LNCaP clone FGC (cell line): ENCODE measurements at regions not wholly inside any gene's neighbourhood (a gene's known extent, or its start where the extent isn't known, plus 50 kb on each side); places are given as distances from the start of the nearest gene placed in this dataset.

ENCODE experiments used
- DNase-seq: peaks from one replicate; pipeline ENCODE4 v3.0.0-alpha.2; 2011; ENCODE audit warnings: low read depth
- H3K4me3 ChIP-seq: 2 replicates; pipeline ENCODE4 v1.5.1; 2011; ENCODE audit warnings: mild to moderate bottlenecking, low read depth, low read length, control low read depth
- TF ChIP-seq, protein P1 (sequence below): IDR thresholded peaks from 2 replicates; pipeline ENCODE4 v1.5.1; 2012; ENCODE audit warnings: mild to moderate bottlenecking; ENCODE audit not compliant: control insufficient read depth, insufficient read depth; ENCODE audit errors: extremely low read depth

DNA sequence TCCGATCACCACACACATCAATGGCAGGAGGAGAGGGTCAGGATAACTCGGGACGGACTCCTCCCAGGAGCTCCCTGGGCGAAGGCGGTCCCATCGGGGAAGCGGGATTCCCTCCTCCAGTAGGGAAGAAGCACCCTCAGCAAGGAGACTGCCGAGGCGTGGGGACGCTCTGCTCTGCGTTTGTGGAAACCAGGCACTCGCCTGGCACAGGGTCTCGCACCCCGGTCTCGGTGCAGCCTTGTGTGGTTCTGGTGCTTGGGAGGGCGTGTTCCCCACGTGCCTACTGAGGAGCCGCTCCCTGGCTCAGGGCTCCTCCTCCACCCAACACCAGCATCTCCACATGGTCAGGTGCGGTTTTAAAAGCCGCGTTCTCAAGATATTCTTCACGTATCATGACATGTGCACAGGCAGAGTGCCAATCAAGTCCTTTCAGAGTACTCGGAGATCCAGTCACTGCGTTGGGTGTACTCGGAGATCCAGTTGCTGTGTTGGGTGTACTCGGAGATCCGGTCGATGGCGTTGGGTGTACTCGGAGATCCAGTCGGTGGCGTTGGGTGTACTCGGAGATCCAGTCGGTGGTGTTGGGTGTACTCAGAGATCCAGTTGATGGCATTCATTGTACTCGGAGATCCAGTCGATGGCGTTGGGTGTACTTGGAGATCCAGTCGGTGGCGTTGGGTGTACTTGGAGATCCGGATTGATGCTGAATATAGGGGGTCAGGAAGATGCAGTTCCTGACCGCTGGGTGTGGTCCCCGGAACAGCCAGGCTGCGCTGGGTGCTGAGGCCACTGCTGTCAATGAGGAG is 117.5 kb downstream of the RTP5 start:
- no peak overlapping the region for H3K4me3 ChIP-seq
- DNase-seq: no peak
- TF ChIP-seq, protein P1, sequence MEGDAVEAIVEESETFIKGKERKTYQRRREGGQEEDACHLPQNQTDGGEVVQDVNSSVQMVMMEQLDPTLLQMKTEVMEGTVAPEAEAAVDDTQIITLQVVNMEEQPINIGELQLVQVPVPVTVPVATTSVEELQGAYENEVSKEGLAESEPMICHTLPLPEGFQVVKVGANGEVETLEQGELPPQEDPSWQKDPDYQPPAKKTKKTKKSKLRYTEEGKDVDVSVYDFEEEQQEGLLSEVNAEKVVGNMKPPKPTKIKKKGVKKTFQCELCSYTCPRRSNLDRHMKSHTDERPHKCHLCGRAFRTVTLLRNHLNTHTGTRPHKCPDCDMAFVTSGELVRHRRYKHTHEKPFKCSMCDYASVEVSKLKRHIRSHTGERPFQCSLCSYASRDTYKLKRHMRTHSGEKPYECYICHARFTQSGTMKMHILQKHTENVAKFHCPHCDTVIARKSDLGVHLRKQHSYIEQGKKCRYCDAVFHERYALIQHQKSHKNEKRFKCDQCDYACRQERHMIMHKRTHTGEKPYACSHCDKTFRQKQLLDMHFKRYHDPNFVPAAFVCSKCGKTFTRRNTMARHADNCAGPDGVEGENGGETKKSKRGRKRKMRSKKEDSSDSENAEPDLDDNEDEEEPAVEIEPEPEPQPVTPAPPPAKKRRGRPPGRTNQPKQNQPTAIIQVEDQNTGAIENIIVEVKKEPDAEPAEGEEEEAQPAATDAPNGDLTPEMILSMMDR: no peak

DNA sequence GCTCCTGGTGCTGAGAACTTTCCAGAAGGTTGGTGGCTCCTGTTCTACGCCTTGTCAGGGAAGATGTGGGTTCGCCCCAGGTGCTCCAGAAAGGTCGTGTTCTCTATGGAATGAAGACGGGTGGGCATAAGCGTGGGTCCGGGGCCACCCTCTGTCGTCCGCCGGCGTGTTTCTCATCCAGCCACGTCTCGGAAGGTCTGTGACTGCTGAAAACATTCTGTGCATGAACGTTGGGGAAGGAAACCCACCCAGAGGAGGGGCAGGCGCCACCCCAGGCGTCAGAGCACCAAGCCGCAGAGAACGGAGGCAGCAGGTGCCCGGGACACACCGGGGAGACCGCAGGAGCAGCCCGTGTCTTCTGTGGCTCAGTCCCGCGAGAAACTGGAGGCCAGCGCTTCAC is 118.2 kb downstream of the RTP5 start:
- DNase-seq: no peak
- TF ChIP-seq, protein P1: no peak
- no peak overlapping the region for H3K4me3 ChIP-seq

DNA sequence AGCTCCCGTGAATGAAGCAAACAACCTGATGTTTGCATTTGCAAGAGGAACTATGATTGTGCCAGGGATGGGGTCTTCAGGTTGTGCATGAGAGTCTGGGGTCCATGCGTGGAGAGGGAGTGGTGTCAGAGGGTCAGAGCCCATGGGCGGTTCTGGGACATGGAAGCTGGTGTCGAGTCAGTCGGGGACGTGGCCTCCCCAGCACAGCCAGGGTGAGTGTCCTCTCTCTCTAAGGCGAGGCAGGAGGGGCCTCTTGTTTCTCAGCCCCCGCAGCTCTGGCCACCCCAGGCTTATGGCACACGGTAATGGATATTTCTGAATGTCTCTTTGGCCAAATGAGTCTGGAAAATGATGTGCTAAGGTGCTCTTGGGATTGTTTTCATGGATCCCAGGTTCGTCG is 118.6 kb downstream of the RTP5 start:
- no peak for DNase-seq
- H3K4me3 ChIP-seq: no peak overlapping the region
- TF ChIP-seq, protein P1: no peak

DNA sequence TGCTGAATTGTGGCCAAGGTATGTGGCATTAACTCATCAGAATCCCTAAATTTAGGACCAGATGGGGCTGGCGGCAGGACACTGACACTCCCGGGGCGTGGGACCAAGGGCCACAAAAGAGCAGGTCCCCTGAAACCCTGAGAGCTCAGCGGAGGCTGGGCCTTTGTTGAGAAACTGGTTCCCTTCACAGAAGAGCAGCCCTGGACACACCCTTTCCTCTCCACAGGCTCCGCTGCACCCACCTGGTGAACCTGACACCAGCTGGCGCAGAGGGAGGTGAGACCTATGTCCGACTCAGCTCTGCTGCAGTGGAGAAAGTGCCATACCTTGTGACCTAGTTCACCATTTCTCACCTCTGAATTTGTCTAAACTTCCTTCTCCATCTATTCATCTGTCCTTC is 119.5 kb downstream of the RTP5 start:
- no peak for DNase-seq
- TF ChIP-seq, protein P1: no peak
- H3K4me3 ChIP-seq: no peak overlapping the region

DNA sequence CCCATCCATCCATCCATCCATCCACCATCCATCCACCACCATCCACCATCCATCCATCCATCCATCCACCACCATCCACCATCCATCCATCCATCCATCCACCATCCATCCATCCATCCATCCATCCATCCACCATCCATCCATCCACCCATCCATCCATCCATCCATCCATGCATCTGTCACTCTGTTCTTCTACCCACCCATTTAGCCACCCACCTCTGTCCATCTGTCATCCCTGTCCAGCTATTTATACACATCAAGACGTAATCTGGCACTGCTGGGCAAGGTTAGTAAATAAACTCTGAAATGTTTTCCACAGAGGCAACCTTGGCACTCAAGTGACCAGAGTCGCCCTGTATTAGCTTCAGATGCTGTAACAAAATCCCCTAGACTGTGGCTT is 120.9 kb downstream of the RTP5 start:
- H3K4me3 ChIP-seq: no peak overlapping the region
- DNase-seq: no peak
- TF ChIP-seq, protein P1: no peak

DNA sequence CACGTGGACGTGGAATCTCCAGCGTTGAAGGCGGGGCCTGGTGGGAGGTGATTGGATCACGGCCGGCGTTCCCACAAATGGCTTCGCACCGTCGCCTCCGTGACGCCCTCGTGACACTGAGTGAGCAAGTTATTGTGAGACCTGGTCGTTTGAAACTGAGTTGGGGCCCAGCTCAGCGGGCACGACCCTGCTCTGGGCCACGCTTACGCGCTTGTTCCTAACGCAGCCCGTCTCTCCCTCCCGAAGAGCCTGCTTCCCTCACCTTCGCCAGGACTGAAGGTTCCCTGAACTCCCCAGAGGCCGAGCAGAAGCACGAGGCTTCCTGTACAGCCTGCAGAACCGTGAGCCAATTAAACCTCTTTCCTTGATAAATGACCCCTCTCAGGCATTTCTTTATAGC is 121.8 kb downstream of the RTP5 start:
- DNase-seq: no peak

DNA sequence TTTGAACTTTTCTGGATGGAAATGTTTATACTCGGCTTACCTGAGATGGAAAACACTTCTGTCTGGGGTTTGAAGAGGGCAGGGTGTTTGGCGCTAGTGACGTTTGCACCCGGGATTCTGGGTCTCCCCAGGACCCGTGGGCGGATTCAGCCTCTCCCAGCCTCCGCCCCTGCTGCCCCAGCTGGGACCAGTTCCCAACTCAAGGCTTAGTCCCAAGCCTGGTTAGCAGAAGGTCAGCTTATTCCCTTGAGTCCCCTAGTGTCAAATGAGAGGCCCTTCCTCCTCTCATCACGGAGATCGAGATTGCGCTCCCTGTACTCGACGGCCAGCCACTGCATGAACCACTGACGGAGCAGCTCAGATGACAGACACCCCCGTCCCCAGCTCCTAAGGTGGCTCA is 123.2 kb downstream of the RTP5 start:
- TF ChIP-seq, protein P1: no peak
- no peak for DNase-seq

More for the DNA sequence above, 121.8 kb downstream of the RTP5 start:
- no peak overlapping the region for H3K4me3 ChIP-seq
- TF ChIP-seq, protein P1: no peak

More for the DNA sequence above, 123.2 kb downstream of the RTP5 start:
- no peak overlapping the region for H3K4me3 ChIP-seq
